ENCODE measurements at regions not wholly inside any gene's neighbourhood (a gene's known extent, or its start where the extent isn't known, plus 50 kb on each side); places are given as distances from the start of the nearest gene placed in this dataset.

GRCh38 chr4:24303926-24304325 lies 280.4 kb downstream of the DHX15 start:
- WGBS, 2 donors: 71 to 78% methylated on average over 2 of the region's 2 CpGs
- H3K27me3 ChIP-seq: no peaks in the 10 kb centered on the region
- no peak overlapping the region for H3K27ac ChIP-seq
- H3K9me3 ChIP-seq: no peaks in the 10 kb centered on the region
- H3K4me1 ChIP-seq: no peaks in the 10 kb centered on the region
- intact Hi-C loops (cut with DNase I): no loop called here
- H3K36me3 ChIP-seq: no peaks in the 10 kb centered on the region
- TF ChIP-seq CTCF (IDR thresholded peaks at IDR 0.05) (no peak), POLR2A (IDR thresholded peaks at IDR 0.05) (no peak)
- no peak overlapping the region for H3K4me3 ChIP-seq (replicated peaks in 1 of 3)
- no peak for DNase-seq

GRCh38 chr4:24298911-24299310 lies 285.4 kb downstream of the DHX15 start:
- Histone ChIP-seq H3K9me3 (no peaks in the 10 kb centered on the region), H3K27ac (no peak overlapping the region), H3K4me1 (no peaks in the 10 kb centered on the region), H3K27me3 (no peaks in the 10 kb centered on the region), H3K4me3 (replicated peaks in 1 of 3) (no peak overlapping the region), H3K36me3 (no peaks in the 10 kb centered on the region)
- WGBS, 2 donors: 94 to 97% methylated on average over 3 of the region's 3 CpGs
- intact Hi-C loops (cut with DNase I): no loop called here
- DNase-seq: no peak
- TF ChIP-seq CTCF (IDR thresholded peaks at IDR 0.05): no peak
- no peak for TF ChIP-seq POLR2A (IDR thresholded peaks at IDR 0.05)

- Histone ChIP-seq H3K4me3 (replicated peaks in 1 of 3) (no peak overlapping the region), H3K4me1 (no peaks in the 10 kb centered on the region), H3K27ac (no peak overlapping the region), H3K9me3 (no peaks in the 10 kb centered on the region), H3K27me3 (no peaks in the 10 kb centered on the region), H3K36me3 (no peaks in the 10 kb centered on the region)
- TF ChIP-seq CTCF (IDR thresholded peaks at IDR 0.05) (no peak), POLR2A (IDR thresholded peaks at IDR 0.05) (no peak)
- 74 to 85% methylated on average over 3 of the region's 3 CpGs for WGBS, 2 donors
- intact Hi-C loops (cut with DNase I): no loop called here
- no peak for DNase-seq
Measured at GRCh38 chr4:24287096-24287495, 297.3 kb downstream of the DHX15 start.

GRCh38 chr4:24285759-24286158 lies 298.6 kb downstream of the DHX15 start:
- intact Hi-C loops (cut with DNase I): no loop called here
- WGBS, 2 donors: 76 to 83% methylated on average over 4 of the region's 4 CpGs

GRCh38 chr4:24282446-24282845 lies 301.9 kb downstream of the DHX15 start:
- H3K9me3 ChIP-seq: no peaks in the 10 kb centered on the region
- TF ChIP-seq POLR2A (IDR thresholded peaks at IDR 0.05): no peak
- no peak for TF ChIP-seq CTCF (IDR thresholded peaks at IDR 0.05)
- intact Hi-C loops (cut with DNase I): no loop called here
- no peak overlapping the region for H3K4me3 ChIP-seq (replicated peaks in 1 of 3)
- H3K4me1 ChIP-seq: no peaks in the 10 kb centered on the region
- H3K27ac ChIP-seq: no peak overlapping the region
- no peaks in the 10 kb centered on the region for H3K36me3 ChIP-seq
- DNase-seq: no peak
- 83 to 93% methylated on average over 5 of the region's 5 CpGs for WGBS, 2 donors
- H3K27me3 ChIP-seq: no peaks in the 10 kb centered on the region

More at GRCh38 chr4:24285759-24286158, 298.6 kb downstream of the DHX15 start:
- Histone ChIP-seq H3K36me3 (no peaks in the 10 kb centered on the region), H3K27me3 (no peaks in the 10 kb centered on the region), H3K4me1 (no peaks in the 10 kb centered on the region), H3K9me3 (no peaks in the 10 kb centered on the region), H3K4me3 (replicated peaks in 1 of 3) (no peak overlapping the region), H3K27ac (no peak overlapping the region)
- no peak for TF ChIP-seq POLR2A (IDR thresholded peaks at IDR 0.05)
- no peak for TF ChIP-seq CTCF (IDR thresholded peaks at IDR 0.05)
- no peak for DNase-seq
